SIG-M5 (cell line): ENCODE measurements at regions not wholly inside any gene's neighbourhood (a gene's known extent, or its start where the extent isn't known, plus 50 kb on each side); places are given as distances from the start of the nearest gene placed in this dataset.
"Not testable (repeated sequence)": the region's sequence is repeated elsewhere in the genome, so short reads cannot be mapped to it uniquely, and the experiment has no call there.

ENCODE experiments used
- DNase-seq: peaks from one replicate; lab custom pipeline; 2025; lab: John Stamatoyannopoulos, UW

- no peak for DNase-seq
These were observed 50.3 kb upstream of the ATP6AP2 start for GRCh38 chrX:40530509-40530908.

GRCh38 chrX:40527543-40527942, 53.2 kb upstream of the ATP6AP2 start:
- no peak for DNase-seq

- DNase-seq, result no peak
These were observed 54.4 kb upstream of the ATP6AP2 start for GRCh38 chrX:40526412-40526811.

GRCh38 chrX:40525901-40526300, 54.9 kb upstream of the ATP6AP2 start:
- DNase-seq, result not testable (repeated sequence)

GRCh38 chrX:40524423-40524822, 56.3 kb upstream of the ATP6AP2 start:
- DNase-seq, result no peak

- no peak for DNase-seq
These were observed 56.9 kb upstream of the ATP6AP2 start for GRCh38 chrX:40523852-40524251.

- no peak for DNase-seq
These were observed 58.8 kb upstream of the ATP6AP2 start for GRCh38 chrX:40521868-40522450.

GRCh38 chrX:40514376-40514775, 66.4 kb upstream of the ATP6AP2 start:
- no peak for DNase-seq

GRCh38 chrX:40513835-40514234, 66.9 kb upstream of the ATP6AP2 start:
- DNase-seq, result no peak

GRCh38 chrX:40513012-40513411, 67.8 kb upstream of the ATP6AP2 start:
- DNase-seq, result no peak

GRCh38 chrX:40511258-40511657, 69.5 kb upstream of the ATP6AP2 start:
- no peak for DNase-seq

GRCh38 chrX:40508560-40508959, 72.2 kb upstream of the ATP6AP2 start:
- no peak for DNase-seq

GRCh38 chrX:40506201-40506985, 74.4 kb upstream of the ATP6AP2 start:
- no peak for DNase-seq

GRCh38 chrX:40504801-40505605, 75.8 kb upstream of the ATP6AP2 start:
- no peak for DNase-seq

GRCh38 chrX:40503094-40503493, 77.7 kb upstream of the ATP6AP2 start:
- no peak for DNase-seq

GRCh38 chrX:40502688-40503087, 78.1 kb upstream of the ATP6AP2 start:
- DNase-seq, result no peak

GRCh38 chrX:40501164-40501855, 79.5 kb upstream of the ATP6AP2 start:
- no peak for DNase-seq

GRCh38 chrX:40496728-40497127, 84.0 kb upstream of the ATP6AP2 start:
- no peak for DNase-seq

- no peak for DNase-seq
These were observed 85.1 kb upstream of the ATP6AP2 start for GRCh38 chrX:40495659-40496058.

GRCh38 chrX:40494005-40494404, 86.8 kb upstream of the ATP6AP2 start:
- DNase-seq, result no peak

- DNase-seq, result no peak
These were observed 92.5 kb upstream of the ATP6AP2 start for GRCh38 chrX:40488296-40488695.

GRCh38 chrX:40485973-40486372, 94.8 kb upstream of the ATP6AP2 start:
- DNase-seq, result no peak
